ENCODE measurements at regions not wholly inside any gene's neighbourhood (a gene's known extent, or its start where the extent isn't known, plus 50 kb on each side); places are given as distances from the start of the nearest gene placed in this dataset.

DNA sequence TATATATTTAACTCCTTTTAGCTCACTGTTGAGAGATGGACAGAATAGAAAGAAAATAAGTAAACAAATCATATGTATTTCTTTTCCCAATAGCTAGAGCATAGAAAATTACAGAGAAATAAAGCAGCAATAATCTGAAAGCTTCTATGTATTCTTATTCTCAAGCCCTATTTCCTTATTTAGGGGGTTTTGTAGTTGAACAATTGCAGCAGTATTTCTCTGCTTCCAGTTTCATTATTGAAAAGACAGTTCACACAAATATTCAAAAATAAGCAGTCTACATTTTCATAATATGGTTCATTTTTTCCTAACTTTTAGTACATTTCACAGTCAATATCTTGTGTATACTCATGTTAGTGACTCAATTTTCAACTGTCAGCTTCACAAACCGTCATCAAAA lies 638.2 kb downstream of the MRPL39 start:
- H3K4me1 ChIP-seq (ENCODE audit: control insufficient read depth, insufficient read depth, low read length): no peaks in the 10 kb centered on the region
- POLR2A ChIA-PET: no interaction called here
- H3K4me3 ChIP-seq (ENCODE audit: low read depth, low read length): no peak overlapping the region
- no peaks in the 10 kb centered on the region for H3K36me3 ChIP-seq (ENCODE audit: control insufficient read depth in 2 of 2, insufficient read depth in 1 of 2, low read length in 2 of 2)
- no peak overlapping the region for H3K27ac ChIP-seq (ENCODE audit: extremely low read depth, low read depth, low read length)
- CTCF ChIA-PET: no interaction called here
- TF ChIP-seq KLF9 (tag by site-specific recombination; IDR thresholded peaks at IDR 0.05; ENCODE audit: low read depth): no peak
- no peak for TF ChIP-seq ZNF610 (tag by site-specific recombination; IDR thresholded peaks at IDR 0.05; ENCODE audit: borderline replicate concordance)
- TF ChIP-seq ZFP41 (tag by site-specific recombination; IDR thresholded peaks at IDR 0.05; ENCODE audit: borderline replicate concordance): no peak
- no peak for TF ChIP-seq ZNF354C (tag by site-specific recombination; IDR thresholded peaks at IDR 0.05; ENCODE audit: borderline replicate concordance, low read depth)
- TF ChIP-seq ZNF292 (tag by site-specific recombination; IDR thresholded peaks at IDR 0.05; ENCODE audit: borderline replicate concordance, low read depth): no peak
- no peak for TF ChIP-seq ZNF423 (tag by site-specific recombination; IDR thresholded peaks at IDR 0.05)
- TF ChIP-seq PATZ1 (tag by site-specific recombination; IDR thresholded peaks at IDR 0.05): no peak
- TF ChIP-seq ZNF121 (tag by site-specific recombination; IDR thresholded peaks at IDR 0.05): no peak
- no peak for TF ChIP-seq ZNF76 (tag by site-specific recombination; IDR thresholded peaks at IDR 0.05; ENCODE audit: borderline replicate concordance, low read depth)
- TF ChIP-seq ZNF416 (tag by site-specific recombination; IDR thresholded peaks at IDR 0.05): no peak
- TF ChIP-seq, protein P1, sequence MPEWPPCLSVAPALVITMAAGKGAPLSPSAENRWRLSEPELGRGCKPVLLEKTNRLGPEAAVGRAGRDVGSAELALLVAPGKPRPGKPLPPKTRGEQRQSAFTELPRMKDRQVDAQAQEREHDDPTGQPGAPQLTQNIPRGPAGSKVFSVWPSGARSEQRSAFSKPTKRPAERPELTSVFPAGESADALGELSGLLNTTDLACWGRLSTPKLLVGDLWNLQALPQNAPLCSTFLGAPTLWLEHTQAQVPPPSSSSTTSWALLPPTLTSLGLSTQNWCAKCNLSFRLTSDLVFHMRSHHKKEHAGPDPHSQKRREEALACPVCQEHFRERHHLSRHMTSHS (tag by site-specific recombination; IDR thresholded peaks at IDR 0.05): no peak
- TF ChIP-seq, protein P2, sequence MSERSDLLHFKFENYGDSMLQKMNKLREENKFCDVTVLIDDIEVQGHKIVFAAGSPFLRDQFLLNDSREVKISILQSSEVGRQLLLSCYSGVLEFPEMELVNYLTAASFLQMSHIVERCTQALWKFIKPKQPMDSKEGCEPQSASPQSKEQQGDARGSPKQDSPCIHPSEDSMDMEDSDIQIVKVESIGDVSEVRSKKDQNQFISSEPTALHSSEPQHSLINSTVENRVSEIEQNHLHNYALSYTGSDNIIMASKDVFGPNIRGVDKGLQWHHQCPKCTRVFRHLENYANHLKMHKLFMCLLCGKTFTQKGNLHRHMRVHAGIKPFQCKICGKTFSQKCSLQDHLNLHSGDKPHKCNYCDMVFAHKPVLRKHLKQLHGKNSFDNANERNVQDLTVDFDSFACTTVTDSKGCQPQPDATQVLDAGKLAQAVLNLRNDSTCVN (tag by site-specific recombination; optimal IDR thresholded peaks at IDR 0.05): no peak
- TF ChIP-seq ZNF175 (tag by site-specific recombination; IDR thresholded peaks at IDR 0.05): no peak
- no peaks in the 10 kb centered on the region for H3K9me3 ChIP-seq (ENCODE audit: control insufficient read depth, insufficient read depth, low read depth, low read length)

DNA sequence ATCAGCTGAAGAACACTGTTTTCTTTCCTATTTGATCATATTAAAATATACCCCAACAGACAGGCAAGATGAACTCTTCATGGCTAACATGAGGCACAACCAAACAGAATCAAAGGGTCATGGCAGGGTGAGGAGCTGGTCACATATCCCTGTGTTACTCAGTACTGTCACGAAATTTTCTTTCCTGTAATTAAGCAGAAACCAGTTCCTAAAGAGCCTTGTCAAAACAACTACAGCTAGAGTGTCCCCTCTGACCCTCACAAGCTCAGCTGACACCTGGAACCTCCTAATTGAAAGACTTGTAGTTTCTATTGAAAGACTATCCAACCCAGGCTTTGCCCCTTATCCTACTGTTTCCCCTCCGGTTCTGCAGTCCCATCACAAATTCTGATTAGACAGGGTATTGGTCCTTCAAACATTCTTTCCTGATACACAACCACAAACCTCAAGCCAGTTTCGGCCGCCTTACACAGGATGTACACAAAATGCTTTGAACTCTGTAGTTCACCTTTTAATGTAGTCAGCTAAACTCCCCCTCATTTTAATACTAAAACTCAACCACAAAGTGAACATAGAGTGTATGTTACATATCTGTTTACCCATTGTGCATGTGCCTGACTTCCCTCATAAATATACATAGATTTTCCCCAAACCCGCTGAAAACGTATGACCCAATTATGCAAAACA lies 651.9 kb downstream of the MRPL39 start:
- H3K36me3 ChIP-seq (ENCODE audit: control insufficient read depth in 2 of 2, insufficient read depth in 1 of 2, low read length in 2 of 2): no peaks in the 10 kb centered on the region
- ChIA-PET CTCF (no interaction called here), POLR2A (no interaction called here)
- H3K27ac ChIP-seq (ENCODE audit: extremely low read depth, low read depth, low read length): no peak overlapping the region
- H3K9me3 ChIP-seq (ENCODE audit: control insufficient read depth, insufficient read depth, low read depth, low read length): no peaks in the 10 kb centered on the region
- H3K4me3 ChIP-seq (ENCODE audit: low read depth, low read length): no peak overlapping the region
- H3K4me1 ChIP-seq (ENCODE audit: control insufficient read depth, insufficient read depth, low read length): no peaks in the 10 kb centered on the region
- TF ChIP-seq GLIS2 (tag by site-specific recombination; IDR thresholded peaks at IDR 0.05) (no peak), ZNF354C (tag by site-specific recombination; IDR thresholded peaks at IDR 0.05; ENCODE audit: borderline replicate concordance, low read depth) (no peak), ZSCAN5A (tag by site-specific recombination; IDR thresholded peaks at IDR 0.05) (no peak), ZNF214 (tag by site-specific recombination; IDR thresholded peaks at IDR 0.05; ENCODE audit: borderline replicate concordance) (no peak), ZFP69B (tag by site-specific recombination; IDR thresholded peaks at IDR 0.05) (no peak), ZNF677 (tag by site-specific recombination; IDR thresholded peaks at IDR 0.05) (no peak), ZNF548 (tag by site-specific recombination; IDR thresholded peaks at IDR 0.05) (no peak), BCL6B (tag by site-specific recombination; IDR thresholded peaks at IDR 0.05) (no peak), ZNF366 (tag by site-specific recombination; conservative IDR thresholded peaks at IDR 0.05) (no peak), ZNF670 (tag by site-specific recombination; IDR thresholded peaks at IDR 0.05; ENCODE audit: low read depth) (no peak), ZNF629 (tag by site-specific recombination; IDR thresholded peaks at IDR 0.05) (no peak), SETDB1 (IDR thresholded peaks at IDR 0.05; ENCODE audit: insufficient read length, low read length) (no peak), KLF16 (tag by site-specific recombination; IDR thresholded peaks at IDR 0.05) (no peak), ZNF830 (tag by site-specific recombination; IDR thresholded peaks at IDR 0.05; ENCODE audit: low read depth) (no peak), ZNF623 (tag by site-specific recombination; IDR thresholded peaks at IDR 0.05) (no peak)
- TF ChIP-seq, protein P3, sequence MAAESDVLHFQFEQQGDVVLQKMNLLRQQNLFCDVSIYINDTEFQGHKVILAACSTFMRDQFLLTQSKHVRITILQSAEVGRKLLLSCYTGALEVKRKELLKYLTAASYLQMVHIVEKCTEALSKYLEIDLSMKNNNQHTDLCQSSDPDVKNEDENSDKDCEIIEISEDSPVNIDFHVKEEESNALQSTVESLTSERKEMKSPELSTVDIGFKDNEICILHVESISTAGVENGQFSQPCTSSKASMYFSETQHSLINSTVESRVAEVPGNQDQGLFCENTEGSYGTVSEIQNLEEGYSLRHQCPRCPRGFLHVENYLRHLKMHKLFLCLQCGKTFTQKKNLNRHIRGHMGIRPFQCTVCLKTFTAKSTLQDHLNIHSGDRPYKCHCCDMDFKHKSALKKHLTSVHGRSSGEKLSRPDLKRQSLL (tag by site-specific recombination; IDR thresholded peaks at IDR 0.05): no peak

All from HEK293 (cell line).